Stromal cell of bone marrow (primary cell): ENCODE measurements at regions not wholly inside any gene's neighbourhood (a gene's known extent, or its start where the extent isn't known, plus 50 kb on each side); places are given as distances from the start of the nearest gene placed in this dataset.
"Not testable (repeated sequence)": the region's sequence is repeated elsewhere in the genome, so short reads cannot be mapped to it uniquely, and the experiment has no call there.

Experiments
- DNase-seq: peaks from one replicate; pipeline ENCODE4 v3.0.0-alpha.2; 2012; ENCODE audit warnings: low read depth

- DNase-seq, result no peak
These were observed 566.1 kb downstream of the AMY1C start for GRCh38 chr1:104315823-104316222.

GRCh38 chr1:104322131-104322530, 572.4 kb downstream of the AMY1C start:
- no peak for DNase-seq

- DNase-seq, result no peak
These were observed 579.6 kb downstream of the AMY1C start for GRCh38 chr1:104329278-104329677.

GRCh38 chr1:104331763-104332162, 582.1 kb downstream of the AMY1C start:
- no peak for DNase-seq

- DNase-seq, result not testable (repeated sequence)
These were observed 588.2 kb downstream of the AMY1C start for GRCh38 chr1:104337927-104338326.

- DNase-seq, result no peak
These were observed 592.2 kb downstream of the AMY1C start for GRCh38 chr1:104341944-104342343.

GRCh38 chr1:104348277-104348676, 598.6 kb downstream of the AMY1C start:
- no peak for DNase-seq

DNA sequence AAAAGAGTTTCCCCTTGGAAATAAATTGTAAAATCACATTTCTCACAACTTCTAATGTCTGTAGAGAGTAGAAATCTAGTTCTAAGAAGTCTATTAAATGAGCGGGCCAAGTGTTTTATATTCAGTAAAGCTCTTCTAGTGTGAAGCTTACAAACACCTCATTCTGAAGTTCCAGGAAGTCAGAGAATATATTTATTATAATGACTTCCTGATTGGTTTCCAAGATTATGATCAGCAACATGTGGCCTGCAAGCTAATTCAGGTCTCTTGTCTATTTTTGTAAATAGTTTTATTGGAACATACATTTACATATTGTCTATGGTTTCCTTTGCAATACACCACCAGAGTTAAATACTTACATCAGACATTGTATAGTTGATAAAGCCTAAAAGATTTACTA, 603.9 kb downstream of the AMY1C start:
- DNase-seq, result no peak

DNA sequence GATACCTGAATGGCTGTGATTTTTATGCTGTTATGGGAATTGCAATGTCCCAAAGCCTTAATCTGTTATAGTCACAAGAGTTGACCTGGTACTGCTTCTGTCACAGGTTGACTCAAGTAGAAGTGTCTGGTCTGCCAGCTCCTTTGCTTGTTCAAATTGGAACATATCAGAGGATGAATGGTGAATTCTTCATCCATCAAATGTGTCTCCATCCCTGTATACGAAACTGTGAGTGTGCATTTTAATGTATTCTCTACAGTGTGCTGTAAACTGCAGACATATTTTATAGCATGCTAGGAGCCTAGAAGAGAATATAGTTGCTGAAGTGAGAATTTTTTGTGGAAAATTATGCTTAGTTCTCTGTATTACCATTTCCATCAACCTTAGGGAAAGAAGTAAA, 608.4 kb downstream of the AMY1C start:
- no peak for DNase-seq

DNA sequence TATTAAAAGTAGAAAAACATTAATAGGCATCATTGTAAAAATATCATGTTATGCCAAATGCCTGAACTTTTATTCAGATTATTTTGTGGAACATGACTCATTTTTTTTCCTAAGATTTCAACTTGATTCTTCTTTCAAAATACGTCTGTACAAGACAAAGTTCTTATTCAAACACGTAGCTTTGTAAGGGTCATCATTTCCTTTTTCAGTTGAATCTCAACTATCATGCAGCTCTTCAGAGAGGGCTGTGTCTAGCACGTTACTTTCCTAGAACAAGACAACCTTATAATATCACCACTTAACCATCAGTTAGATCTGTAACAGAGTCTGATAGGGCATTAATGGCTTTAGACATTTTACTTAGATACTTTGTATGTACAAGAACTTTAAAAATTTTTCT, 608.9 kb downstream of the AMY1C start:
- no peak for DNase-seq

- no peak for DNase-seq
These were observed 628.7 kb downstream of the AMY1C start for GRCh38 chr1:104378414-104378813.

DNA sequence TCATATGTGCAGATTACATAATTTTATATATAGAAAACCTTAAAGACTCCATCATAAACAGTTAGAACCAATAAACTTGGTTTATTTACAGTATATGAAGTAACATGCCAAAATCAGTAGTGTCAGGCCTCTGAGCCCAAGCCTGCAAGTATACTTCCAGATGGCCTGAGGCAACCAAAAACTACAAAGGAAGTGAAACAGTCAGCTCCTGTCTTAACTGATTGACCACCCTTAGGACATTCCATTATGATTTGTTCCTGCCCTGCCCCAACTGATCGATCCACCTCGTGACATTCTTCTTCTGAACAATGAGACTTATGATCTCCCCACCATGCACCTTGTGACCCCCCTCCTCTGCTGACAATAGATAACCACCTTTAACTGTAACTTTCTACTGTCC, 630.3 kb downstream of the AMY1C start:
- no peak for DNase-seq

DNA sequence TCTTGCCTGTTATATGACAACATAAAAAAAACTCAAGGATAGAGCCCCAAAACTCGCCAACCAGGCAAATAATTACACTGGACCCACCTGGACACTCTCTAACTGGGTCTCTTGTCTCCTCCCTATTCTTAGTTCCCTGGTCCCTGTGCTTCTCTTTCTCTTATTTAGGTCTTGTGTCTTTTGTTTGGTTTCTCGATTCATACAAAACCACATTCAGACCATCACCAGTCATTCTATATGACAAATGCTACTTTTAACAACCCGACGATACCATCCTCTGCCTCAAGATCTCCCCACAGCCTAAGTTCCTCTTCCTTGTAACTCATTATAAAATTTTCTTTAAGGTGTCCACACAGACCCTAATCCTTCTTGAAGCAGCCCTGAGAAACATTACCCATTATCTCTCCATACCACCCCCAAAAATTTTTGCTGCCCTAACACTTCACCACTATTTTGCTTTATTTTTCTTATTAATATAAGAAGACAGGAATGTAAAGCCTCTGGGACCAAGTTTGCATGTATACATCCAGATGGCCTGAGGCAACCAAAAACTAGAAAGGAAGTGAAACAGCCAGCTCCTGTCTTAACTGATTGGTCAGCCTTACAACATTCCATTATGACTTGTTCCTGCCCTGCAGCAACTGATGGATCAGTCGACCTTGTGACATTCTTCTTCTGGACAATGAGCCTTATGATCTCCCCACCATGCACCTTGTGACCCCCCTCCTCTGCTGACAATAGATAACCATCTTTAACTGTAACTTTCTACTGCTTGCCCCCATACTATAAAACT, 638.2 kb downstream of the AMY1C start:
- DNase-seq, result no peak

GRCh38 chr1:104392552-104392951, 642.9 kb downstream of the AMY1C start:
- DNase-seq, result no peak

GRCh38 chr1:104402178-104402577, 652.5 kb downstream of the AMY1C start:
- no peak for DNase-seq

GRCh38 chr1:104403883-104404282, 654.2 kb downstream of the AMY1C start:
- no peak for DNase-seq

GRCh38 chr1:104406728-104407127, 657.0 kb downstream of the AMY1C start:
- DNase-seq, result no peak

DNA sequence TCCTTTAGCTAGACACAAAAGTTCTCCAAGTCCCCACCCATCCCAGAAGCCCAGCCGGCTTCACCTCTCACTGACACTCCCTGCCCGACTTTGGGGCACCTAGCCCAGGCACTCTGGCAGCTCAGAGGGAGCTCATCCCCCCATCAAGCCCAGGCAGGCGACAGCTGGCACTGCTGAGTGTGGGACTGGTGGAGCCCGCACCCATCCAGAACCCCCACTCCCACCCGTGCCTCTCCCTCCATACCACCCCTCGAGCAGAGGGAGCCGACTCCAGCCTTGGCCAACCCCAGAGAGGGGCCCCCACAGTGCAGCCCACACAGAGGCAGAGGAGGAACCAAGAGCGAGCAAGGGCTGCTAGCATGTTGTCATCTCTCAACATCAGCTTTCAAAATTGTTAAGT, 658.6 kb downstream of the AMY1C start:
- no peak for DNase-seq

DNA sequence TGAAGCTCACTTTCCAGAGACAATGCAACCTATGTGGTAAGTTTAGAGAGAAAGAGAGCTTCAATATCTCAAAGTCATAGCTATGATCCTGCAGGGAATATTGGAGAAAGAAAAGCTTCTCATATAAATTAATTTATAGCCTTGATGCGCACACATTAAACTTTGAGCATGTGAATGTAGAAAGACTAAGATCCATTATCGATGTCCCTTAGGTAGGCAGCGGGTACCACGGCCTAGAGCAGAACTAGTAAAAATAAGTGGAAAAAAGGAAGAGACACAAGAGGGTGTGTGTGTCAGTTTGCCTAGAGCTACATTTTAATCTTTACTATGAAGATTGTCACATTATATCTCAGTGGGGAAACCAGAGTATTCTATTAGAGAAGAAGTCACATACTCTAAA, 685.6 kb downstream of the AMY1C start:
- no peak for DNase-seq

GRCh38 chr1:104440011-104440410, 690.3 kb downstream of the AMY1C start:
- no peak for DNase-seq

DNA sequence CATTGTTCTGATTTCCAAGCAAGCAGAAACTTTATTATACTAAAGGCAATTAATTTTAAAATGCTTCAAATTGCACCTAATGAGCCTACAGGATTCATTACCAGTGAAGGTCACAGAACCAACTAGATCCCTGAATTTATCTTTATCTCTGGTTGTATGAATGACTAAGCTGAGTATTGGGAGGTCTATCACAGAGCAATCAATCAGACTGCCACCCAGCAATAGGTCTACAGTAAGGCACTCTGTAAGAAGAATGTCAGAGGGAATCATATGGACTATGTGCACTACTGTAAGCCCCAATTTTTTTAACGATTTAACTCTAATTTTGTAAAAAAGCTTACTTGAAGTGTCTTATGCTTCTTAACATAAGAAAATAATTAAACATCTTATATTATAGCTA, 707.0 kb downstream of the AMY1C start:
- DNase-seq, result no peak

- DNase-seq, result no peak
These were observed 710.2 kb downstream of the AMY1C start for GRCh38 chr1:104459886-104460285.

DNA sequence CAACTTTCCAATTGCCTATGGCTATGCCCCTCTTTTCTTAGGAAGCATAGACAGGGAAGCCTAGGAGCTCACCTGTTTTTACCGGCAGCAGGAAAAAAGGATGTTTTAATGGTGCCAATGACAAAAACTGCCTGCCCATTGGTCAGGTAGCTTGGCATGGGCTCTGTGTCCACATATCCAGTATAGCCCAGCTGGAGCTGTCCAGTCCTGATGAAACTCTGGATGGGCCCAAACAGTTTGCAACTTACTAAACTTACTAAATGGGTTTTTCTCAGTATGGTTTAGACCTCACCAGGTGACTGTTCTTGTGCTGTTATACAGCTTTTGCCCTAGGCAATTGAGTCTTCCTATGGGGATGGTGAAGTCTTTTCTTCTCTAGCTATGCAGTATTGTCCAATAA, 711.2 kb downstream of the AMY1C start:
- DNase-seq, result no peak

DNA sequence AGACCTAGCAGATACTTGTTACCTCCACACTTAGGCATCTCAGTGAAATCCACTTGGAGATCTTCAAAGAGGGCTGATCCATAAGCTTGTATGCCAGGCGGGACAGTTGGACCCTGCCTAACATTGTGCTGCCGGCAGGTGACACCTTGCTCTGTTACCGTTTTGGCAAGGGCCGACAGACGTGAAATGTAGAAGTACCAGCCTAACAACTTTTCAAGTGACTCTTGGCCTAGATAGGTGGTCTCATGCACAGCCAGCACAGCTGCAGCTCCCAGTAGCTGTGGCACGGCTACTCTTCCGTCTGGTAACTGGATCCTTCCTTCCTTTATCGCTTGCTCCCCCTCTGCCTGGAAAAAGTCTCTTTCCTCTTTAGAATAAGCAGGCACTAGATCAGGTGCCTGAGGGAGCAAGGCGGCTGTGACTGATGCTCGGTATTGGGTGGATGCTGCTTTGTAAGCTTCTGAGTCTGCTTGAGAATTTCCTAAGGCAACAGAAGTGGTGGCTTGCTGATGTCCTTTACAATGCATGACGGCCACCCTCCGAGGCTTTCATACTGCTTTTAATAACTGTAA, 713.5 kb downstream of the AMY1C start:
- no peak for DNase-seq
